ENCODE measurements at regions not wholly inside any gene's neighbourhood (a gene's known extent, or its start where the extent isn't known, plus 50 kb on each side); places are given as distances from the start of the nearest gene placed in this dataset.
"Not testable (repeated sequence)": the region's sequence is repeated elsewhere in the genome, so short reads cannot be mapped to it uniquely, and the experiment has no call there.

DNA sequence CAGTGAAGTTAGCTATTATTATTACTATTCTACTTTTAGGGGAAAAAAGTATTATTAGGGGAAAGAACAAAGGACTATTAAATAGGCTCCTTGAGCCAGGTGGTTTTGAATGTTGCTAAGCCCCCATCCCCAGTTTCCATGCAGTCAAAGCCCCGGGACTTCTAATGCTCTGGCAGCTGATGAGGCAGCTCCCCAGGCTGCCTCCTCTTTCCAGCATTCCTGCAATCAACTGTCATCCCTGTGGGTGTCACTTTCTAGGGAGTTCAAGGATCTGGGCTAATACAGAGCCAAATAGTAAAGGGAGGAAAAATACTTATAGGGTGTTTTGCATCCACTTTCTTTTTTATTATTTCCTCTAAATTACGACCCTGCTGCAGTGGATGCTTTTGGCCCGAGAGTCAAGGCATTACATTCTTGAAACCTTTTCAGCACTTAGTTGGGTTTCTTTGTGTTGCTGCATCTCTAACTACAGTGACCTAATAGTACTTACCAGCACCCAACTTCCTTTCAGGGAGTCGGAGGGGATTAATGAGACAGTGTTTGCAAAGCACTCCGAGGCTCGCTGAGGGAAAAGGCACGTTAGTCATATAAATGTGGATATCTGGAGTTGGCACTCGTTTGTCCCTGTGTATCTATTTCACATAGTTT, 303.9 kb upstream of the MAP3K7 start:
- ATAC-seq (no peak), DNase-seq (ENCODE audit: low spot score) (no peak)
- intact Hi-C loops (cut with DNase I) = no loop called here

DNA sequence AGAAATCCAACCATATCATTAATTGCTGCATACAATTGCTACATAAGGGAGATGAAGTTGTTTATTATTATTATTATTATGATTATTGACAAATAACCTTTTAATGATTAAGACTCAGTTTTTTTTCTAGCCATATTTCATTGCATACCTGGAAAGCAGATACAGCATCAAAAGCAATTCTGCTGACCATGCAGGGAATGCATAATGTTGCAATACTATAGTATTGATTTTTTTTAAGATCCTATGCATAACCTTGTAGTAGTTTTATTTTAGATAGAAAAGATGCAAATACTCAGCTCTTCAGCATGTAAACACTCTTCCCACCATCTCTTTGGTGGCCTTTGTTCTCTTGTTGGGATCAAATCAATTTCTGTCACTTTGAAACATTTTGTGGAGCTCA, 300.9 kb upstream of the MAP3K7 start:
- no peak for ATAC-seq
- intact Hi-C loops (cut with DNase I) = no loop called here
- DNase-seq (ENCODE audit: low spot score) = no peak

DNA sequence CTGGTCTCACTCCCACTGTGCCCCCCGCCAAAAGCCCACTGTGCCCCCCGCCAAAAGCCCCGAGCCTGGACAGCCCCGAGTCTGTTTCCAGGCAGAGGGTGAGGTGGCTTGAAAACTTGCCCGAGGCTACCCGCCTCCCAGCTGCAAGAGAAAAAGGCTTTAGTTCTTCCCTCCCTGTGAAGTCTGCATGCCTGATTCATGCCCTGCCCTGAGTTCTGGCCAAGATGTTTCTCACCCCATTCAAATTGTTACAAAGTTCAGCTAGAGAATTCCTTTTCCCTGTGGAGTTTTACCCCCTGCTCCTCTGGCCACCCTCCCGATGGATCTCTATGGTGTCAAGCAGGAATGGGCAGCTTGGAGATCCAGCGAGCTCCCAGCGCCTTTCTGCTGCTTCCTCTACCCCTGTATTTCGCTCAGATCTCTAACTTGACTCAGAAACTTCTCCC, 298.8 kb upstream of the MAP3K7 start:
- no peak for ATAC-seq
- intact Hi-C loops (cut with DNase I) = no loop called here
- no peak for DNase-seq (ENCODE audit: low spot score)

DNA sequence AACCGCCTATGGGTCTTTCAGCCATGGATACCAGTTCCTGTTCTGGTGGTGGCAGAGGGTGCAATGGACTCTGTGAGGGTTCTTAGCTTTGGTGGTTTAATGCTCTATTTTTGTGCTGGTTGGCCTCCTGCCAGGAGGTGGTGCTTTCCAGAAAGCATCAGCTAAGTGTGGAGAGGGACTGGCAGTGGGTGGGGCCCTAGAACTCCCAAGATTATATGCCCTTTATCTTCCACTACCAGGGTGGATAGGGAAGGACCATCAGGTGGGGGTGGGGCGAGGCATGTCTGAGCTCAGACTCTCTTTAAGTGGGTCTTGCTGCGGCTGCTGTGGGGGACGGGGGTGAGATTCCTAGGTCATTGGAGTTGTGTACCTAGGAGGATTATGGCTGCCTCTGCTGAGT, 298.3 kb upstream of the MAP3K7 start:
- ATAC-seq; DNase-seq (ENCODE audit: low spot score); intact Hi-C loops (cut with DNase I): not testable (repeated sequence)

GRCh38 chr6:90877616-90878015, 290.7 kb upstream of the MAP3K7 start:
- ATAC-seq (no peak), DNase-seq (ENCODE audit: low spot score) (no peak)
- intact Hi-C loops (cut with DNase I) = no loop called here

DNA sequence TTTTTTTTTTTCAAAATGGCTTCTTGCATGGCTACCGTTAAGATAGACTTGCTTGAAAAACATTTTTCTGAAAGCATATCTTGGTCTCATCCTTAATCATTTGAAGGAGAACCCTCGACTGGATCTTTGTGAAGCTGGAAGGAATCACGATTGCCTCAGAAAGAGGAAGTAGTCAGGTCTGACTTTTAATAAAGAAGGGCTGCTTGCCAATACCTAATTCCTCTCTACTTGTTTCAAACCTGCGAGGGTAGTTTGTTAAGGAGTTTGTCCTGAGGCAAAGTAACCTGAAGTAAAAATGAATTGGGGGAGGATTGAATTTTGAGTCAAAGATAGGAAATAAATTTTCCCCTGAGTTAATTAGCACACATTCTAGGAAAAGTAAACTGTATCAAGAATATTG, 288.1 kb upstream of the MAP3K7 start:
- ATAC-seq (no peak), DNase-seq (ENCODE audit: low spot score) (no peak)
- intact Hi-C loops (cut with DNase I) = no loop called here

GRCh38 chr6:90872981-90873380, 286.1 kb upstream of the MAP3K7 start:
- intact Hi-C loops (cut with DNase I) = no loop called here
- ATAC-seq (no peak), DNase-seq (ENCODE audit: low spot score) (no peak)

DNA sequence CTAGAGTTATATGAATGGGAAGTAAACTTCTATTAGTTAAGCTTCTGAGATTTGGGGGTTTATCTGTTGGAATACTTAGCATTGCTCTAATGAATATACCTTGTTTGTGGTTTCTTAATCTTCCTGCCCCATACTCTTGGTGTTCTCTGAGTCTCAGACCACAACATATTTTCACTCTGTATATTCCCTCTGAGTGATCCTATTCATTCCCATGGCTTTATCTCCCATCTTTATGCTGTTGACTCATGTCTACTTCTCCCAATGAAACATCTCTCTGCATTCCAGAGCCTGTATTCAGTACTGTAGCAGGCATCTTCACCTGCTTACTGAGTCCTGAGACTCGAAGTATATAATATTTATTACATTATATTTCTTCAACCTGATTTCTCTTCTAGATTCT, 283.7 kb upstream of the MAP3K7 start:
- DNase-seq (ENCODE audit: low spot score) (no peak), ATAC-seq (no peak)
- intact Hi-C loops (cut with DNase I) = no loop called here

GRCh38 chr6:90868656-90869055, 281.8 kb upstream of the MAP3K7 start:
- intact Hi-C loops (cut with DNase I) = no loop called here
- no peak for ATAC-seq
- no peak for DNase-seq (ENCODE audit: low spot score)

DNA sequence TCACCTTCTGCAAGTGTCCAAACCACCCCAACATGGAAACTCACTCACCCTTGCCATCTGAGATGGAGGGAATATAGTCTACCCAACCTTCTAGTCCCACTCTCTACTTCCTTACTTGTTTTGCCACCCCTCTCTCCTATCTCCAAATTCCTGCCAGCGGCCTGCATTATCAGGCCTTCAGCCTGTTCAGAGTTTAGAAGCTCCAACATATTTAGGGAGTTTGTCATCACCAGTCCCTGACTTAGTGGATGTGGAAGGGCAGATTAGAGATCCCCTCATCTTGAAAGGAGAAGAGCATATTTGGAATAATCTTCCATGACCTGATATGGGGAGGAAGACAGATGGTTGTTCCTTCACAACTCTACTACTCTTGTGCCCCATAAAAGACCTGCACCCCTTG, 281.4 kb upstream of the MAP3K7 start:
- no peak for DNase-seq (ENCODE audit: low spot score)
- no peak for ATAC-seq
- intact Hi-C loops (cut with DNase I) = no loop called here

DNA sequence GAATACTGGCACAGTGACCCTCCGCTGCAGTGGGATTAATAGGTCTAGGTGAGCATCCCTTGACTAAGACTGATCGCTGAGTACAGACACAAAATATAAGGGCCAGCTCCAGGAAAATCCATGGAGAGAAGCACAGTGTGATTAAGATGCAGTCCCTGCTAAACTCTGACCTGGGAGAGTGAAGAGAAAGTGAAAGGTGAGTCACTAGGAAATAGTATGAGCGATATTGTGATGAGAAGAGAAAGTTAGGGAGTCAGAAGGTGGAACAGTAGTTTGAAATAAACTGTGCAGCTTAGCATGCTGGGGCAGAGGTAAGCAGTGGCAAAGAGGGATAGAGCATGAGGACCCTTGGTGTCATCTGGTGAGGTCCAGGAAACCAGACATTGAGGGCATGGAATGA, 278.6 kb upstream of the MAP3K7 start:
- intact Hi-C loops (cut with DNase I) = no loop called here
- ATAC-seq (no peak), DNase-seq (ENCODE audit: low spot score) (no peak)

DNA sequence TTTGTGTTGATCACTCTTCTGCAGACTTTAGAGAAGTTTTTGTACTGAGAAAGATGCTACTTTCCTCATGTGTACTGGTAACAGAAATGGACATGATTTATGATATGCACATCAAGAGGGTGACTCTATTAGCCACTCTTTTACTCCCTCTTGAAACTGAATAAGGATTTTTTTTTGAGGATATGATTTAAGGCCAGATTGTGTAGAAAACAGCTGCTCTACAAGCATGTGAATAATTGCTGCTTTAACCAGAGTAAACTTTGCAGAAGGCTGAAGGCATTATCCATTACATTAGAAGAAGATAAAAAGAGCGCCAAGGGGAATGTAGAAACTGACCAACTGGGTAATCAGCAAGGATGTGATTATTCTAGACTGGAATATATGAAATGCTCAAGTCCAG, 276.2 kb upstream of the MAP3K7 start:
- DNase-seq (ENCODE audit: low spot score) (no peak), ATAC-seq (no peak)
- intact Hi-C loops (cut with DNase I) = no loop called here

DNA sequence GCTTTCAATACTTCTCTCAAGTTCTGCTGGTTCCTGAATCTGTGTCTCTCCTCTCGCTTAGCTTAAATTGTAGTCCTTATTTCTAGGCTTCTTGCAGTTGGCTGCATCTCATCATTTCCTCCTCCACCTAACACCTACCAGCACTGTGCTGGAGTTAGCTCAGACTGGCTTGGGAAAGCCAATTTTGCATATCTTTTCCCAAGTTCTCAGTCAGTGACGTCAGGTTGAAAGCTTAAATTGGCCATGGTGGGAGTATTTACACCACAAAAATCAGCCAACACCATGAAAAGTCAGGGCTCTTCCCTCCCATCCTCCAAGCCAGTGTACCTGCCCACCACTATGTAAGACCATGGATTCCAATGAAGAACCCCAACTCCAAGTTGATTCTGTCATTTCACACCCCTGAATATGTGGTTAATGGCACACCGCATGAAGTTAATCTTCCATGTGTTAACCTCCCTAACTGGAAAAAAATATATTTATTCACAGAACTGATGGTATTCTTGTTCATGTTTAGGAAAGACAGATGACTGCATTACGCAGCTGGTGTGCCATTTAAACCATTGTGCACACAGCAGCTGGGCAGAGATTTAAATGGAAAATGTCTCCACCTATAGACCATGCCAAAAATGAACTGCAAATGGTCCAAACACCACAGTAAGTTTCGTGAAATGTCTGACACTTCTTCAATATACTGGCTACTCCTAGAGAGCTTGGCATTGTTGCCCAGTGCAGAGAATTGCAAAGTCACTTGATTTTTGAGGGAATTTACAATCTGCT, 274.1 kb upstream of the MAP3K7 start:
- ATAC-seq = no peak
- intact Hi-C loops (cut with DNase I) = no loop called here

DNA sequence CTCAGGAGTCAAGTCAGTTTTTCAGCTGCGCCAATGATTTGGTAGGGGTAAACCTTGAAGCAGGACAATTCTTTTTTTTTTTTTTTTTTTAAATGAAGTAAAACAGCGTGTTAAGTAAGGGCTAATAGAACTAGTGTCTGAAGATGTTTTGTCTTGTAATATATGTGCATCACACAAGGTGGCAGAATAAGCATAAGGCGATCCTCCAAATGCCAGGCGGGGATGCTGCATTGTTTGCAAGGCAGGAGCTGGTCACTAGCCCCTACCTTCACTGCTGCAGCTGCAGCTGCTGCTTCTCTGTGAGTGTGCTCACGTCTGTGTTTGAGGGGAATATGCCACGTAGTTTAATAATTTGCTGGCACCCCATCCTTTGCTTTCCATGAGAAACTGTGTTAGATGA, 272.7 kb upstream of the MAP3K7 start:
- no peak for DNase-seq (ENCODE audit: low spot score)
- intact Hi-C loops (cut with DNase I) = no loop called here
- no peak for ATAC-seq

More for the DNA sequence above, 274.1 kb upstream of the MAP3K7 start:
- no peak for DNase-seq (ENCODE audit: low spot score)

- intact Hi-C loops (cut with DNase I) = no loop called here
- ATAC-seq = no peak
- no peak for DNase-seq (ENCODE audit: low spot score)
Measured at GRCh38 chr6:90859056-90859455, 272.2 kb upstream of the MAP3K7 start.

GRCh38 chr6:90849686-90850085, 262.8 kb upstream of the MAP3K7 start:
- no peak for ATAC-seq
- no peak for DNase-seq (ENCODE audit: low spot score)
- intact Hi-C loops (cut with DNase I) = no loop called here

DNA sequence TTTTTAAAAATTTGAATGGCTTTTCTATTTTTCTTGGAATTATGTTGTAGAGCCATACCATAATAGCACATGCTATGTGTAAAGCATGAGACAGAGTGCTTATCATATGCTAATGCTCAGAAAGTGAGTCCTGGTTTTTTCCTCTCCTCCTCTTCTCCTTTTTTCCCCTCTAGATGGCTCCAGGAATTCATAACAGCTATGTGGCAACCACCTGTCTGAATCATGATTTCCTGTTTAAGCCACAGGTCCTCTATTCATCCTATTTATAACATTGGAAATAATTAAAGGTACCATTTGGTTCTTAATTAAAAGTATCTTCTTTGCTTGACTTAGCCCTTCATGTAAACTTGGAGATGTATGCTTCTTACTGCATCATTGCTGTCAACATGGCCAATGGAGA, 260.0 kb upstream of the MAP3K7 start:
- no peak for ATAC-seq
- intact Hi-C loops (cut with DNase I) = no loop called here
- no peak for DNase-seq (ENCODE audit: low spot score)

- ATAC-seq = no peak
- DNase-seq (ENCODE audit: low spot score) = no peak
- intact Hi-C loops (cut with DNase I) = no loop called here
Measured at GRCh38 chr6:90835596-90836212, 248.8 kb upstream of the MAP3K7 start.

- DNase-seq (ENCODE audit: low spot score) (no peak), ATAC-seq (no peak)
- intact Hi-C loops (cut with DNase I) = no loop called here
Measured at GRCh38 chr6:90829311-90829710, 242.4 kb upstream of the MAP3K7 start.

DNA sequence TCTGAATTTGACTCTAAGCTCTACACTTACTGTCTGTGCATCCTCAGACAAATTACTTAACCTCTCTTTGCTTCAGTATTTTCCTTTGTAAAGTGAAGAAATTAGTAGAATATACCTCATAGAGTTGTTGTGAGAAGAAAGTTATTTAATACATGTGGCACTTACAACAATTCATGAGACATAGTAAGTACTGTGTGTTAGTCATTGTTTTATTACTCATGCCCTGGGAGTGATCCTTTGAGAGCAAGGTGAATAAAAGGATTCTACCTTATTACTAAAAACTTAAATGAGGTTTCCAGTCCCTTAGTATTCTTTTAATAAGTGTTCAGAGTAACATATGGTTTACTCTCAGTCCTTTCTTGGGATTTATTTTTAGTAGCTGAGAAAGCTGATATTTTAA, 233.6 kb upstream of the MAP3K7 start:
- no peak for DNase-seq (ENCODE audit: low spot score)
- no peak for ATAC-seq
- intact Hi-C loops (cut with DNase I) = no loop called here

All from sciatic nerve (tissue), 2 donors.